HL-60/S4 treated with retinoic acid at 250 ng/mL for 4 days and 3 days (cell line): ENCODE measurements at regions not wholly inside any gene's neighbourhood (a gene's known extent, or its start where the extent isn't known, plus 50 kb on each side); places are given as distances from the start of the nearest gene placed in this dataset.

Experiments used
- in situ Hi-C: fragments of 300-500 bp; cut with MboI; formaldehyde crosslinking; loops from 2 replicates; pipeline ENCODE4 v1.7.0; 2022; ENCODE audit warnings: low sequenced_read_pairs

- in situ Hi-C loops, result no loop called here
These were observed 86.1 kb upstream of the CD83 start for GRCh38 chr6:14031516-14031915.

- in situ Hi-C loops, result no loop called here
These were observed 82.3 kb upstream of the CD83 start for GRCh38 chr6:14035071-14035847.

GRCh38 chr6:14035874-14036273 lies 81.7 kb upstream of the CD83 start:
- in situ Hi-C loops, result no loop called here

GRCh38 chr6:14036911-14037310 lies 80.7 kb upstream of the CD83 start:
- in situ Hi-C loops, result no loop called here

GRCh38 chr6:14037402-14038277 lies 79.9 kb upstream of the CD83 start:
- in situ Hi-C loops, result no loop called here

- in situ Hi-C loops, result no loop called here
These were observed 78.8 kb upstream of the CD83 start for GRCh38 chr6:14038467-14039437.

GRCh38 chr6:14040042-14040441 lies 77.5 kb upstream of the CD83 start:
- in situ Hi-C loops, result no loop called here

GRCh38 chr6:14046476-14047068 lies 71.0 kb upstream of the CD83 start:
- in situ Hi-C loops, result no loop called here

- in situ Hi-C loops, result no loop called here
These were observed 70.3 kb upstream of the CD83 start for GRCh38 chr6:14047151-14047740.

- in situ Hi-C loops, result no loop called here
These were observed 68.7 kb upstream of the CD83 start for GRCh38 chr6:14048837-14049236.

- in situ Hi-C loops, result loop anchor here (25.0 kb wide), 1 partner anchor 714 kb away; the partner anchor contains the start of gene TBC1D7
These were observed 66.2 kb upstream of the CD83 start for GRCh38 chr6:14051355-14051754.

- in situ Hi-C loops, result loop anchor here (25.0 kb wide), 1 partner anchor 717 kb away; the partner anchor contains the start of gene TBC1D7
These were observed 63.8 kb upstream of the CD83 start for GRCh38 chr6:14053811-14054210.

- in situ Hi-C loops, result loop anchor here (25.0 kb wide), 1 partner anchor 718 kb away; the partner anchor contains the start of gene TBC1D7
These were observed 62.0 kb upstream of the CD83 start for GRCh38 chr6:14055541-14055940.

- in situ Hi-C loops, result loop anchor here (25.0 kb wide), 1 partner anchor 721 kb away; the partner anchor contains the start of gene TBC1D7
These were observed 59.4 kb upstream of the CD83 start for GRCh38 chr6:14058029-14058695.

GRCh38 chr6:14058735-14059134 lies 58.8 kb upstream of the CD83 start:
- in situ Hi-C loops, result loop anchor here (25.0 kb wide), 1 partner anchor 721 kb away; the partner anchor contains the start of gene TBC1D7

GRCh38 chr6:14059791-14060436 lies 57.7 kb upstream of the CD83 start:
- in situ Hi-C loops, result loop anchor here (25.0 kb wide), 1 partner anchor 723 kb away; the partner anchor contains the start of gene TBC1D7

- in situ Hi-C loops, result loop anchor here (25.0 kb wide), 1 partner anchor 724 kb away; the partner anchor contains the start of gene TBC1D7
These were observed 56.6 kb upstream of the CD83 start for GRCh38 chr6:14060971-14061370.

GRCh38 chr6:14061643-14062042 lies 55.9 kb upstream of the CD83 start:
- in situ Hi-C loops, result loop anchor here (25.0 kb wide), 1 partner anchor 724 kb away; the partner anchor contains the start of gene TBC1D7
